ENCODE measurements at regions not wholly inside any gene's neighbourhood (a gene's known extent, or its start where the extent isn't known, plus 50 kb on each side); places are given as distances from the start of the nearest gene placed in this dataset.

- DNase-seq = no peak
Observed at GRCh38 chr13:22320991-22321390, 650.1 kb downstream of the FGF9 start.

GRCh38 chr13:22325761-22326160, 654.9 kb downstream of the FGF9 start:
- no peak for DNase-seq

GRCh38 chr13:22332416-22332815, 661.5 kb downstream of the FGF9 start:
- no peak for DNase-seq

- no peak for DNase-seq
Observed at GRCh38 chr13:22336460-22336859, 665.6 kb downstream of the FGF9 start.

GRCh38 chr13:22357132-22357531, 686.3 kb downstream of the FGF9 start:
- no peak for DNase-seq

- no peak for DNase-seq
Observed at GRCh38 chr13:22369090-22369489, 698.2 kb downstream of the FGF9 start.

GRCh38 chr13:22369840-22370239, 699.0 kb downstream of the FGF9 start:
- no peak for DNase-seq

- no peak for DNase-seq
Observed at GRCh38 chr13:22372261-22372660, 701.4 kb downstream of the FGF9 start.

GRCh38 chr13:22375151-22375550, 704.3 kb downstream of the FGF9 start:
- DNase-seq = no peak

GRCh38 chr13:22387899-22388298, 717.0 kb downstream of the FGF9 start:
- DNase-seq = no peak

GRCh38 chr13:22399801-22400420, 729.0 kb downstream of the FGF9 start:
- DNase-seq = no peak

- DNase-seq = no peak
Observed at GRCh38 chr13:22402682-22403081, 731.8 kb downstream of the FGF9 start.

- DNase-seq = no peak
Observed at GRCh38 chr13:22403144-22403543, 732.3 kb downstream of the FGF9 start.

- no peak for DNase-seq
Observed at GRCh38 chr13:22405891-22406290, 735.0 kb downstream of the FGF9 start.

- DNase-seq = no peak
Observed at GRCh38 chr13:22412452-22412851, 741.6 kb downstream of the FGF9 start.

GRCh38 chr13:22422023-22422422, 751.1 kb downstream of the FGF9 start:
- DNase-seq = no peak

- no peak for DNase-seq
Observed at GRCh38 chr13:22422712-22423111, 751.8 kb downstream of the FGF9 start.

- no peak for DNase-seq
Observed at GRCh38 chr13:22423261-22423660, 752.4 kb downstream of the FGF9 start.

GRCh38 chr13:22425087-22425486, 754.2 kb downstream of the FGF9 start:
- DNase-seq = no peak

GRCh38 chr13:22427066-22427465, 753.7 kb upstream of the SGCG start:
- DNase-seq = no peak

- DNase-seq = no peak
Observed at GRCh38 chr13:22427783-22428182, 753.0 kb upstream of the SGCG start.

- DNase-seq = no peak
Observed at GRCh38 chr13:22428188-22428828, 752.5 kb upstream of the SGCG start.

GRCh38 chr13:22432690-22433089, 748.1 kb upstream of the SGCG start:
- DNase-seq = no peak

- DNase-seq = no peak
Observed at GRCh38 chr13:22447132-22447886, 733.5 kb upstream of the SGCG start.
